ENCODE measurements at regions not wholly inside any gene's neighbourhood (a gene's known extent, or its start where the extent isn't known, plus 50 kb on each side); places are given as distances from the start of the nearest gene placed in this dataset.

GRCh38 chr15:62807539-62808130 lies 234.9 kb upstream of the TPM1 start:
- H3K36me3 ChIP-seq (replicated peaks in 1 of 2; ENCODE audit: control extremely low read depth in 1 of 2, control insufficient read depth in 1 of 2, extremely low read depth in 1 of 2, insufficient read depth in 2 of 2, low read length in 1 of 2), result no peaks in the 10 kb centered on the region
- no peak overlapping the region for H2AFZ ChIP-seq (ENCODE audit: insufficient read depth, low read depth, low read length, poor library complexity, severe bottlenecking)
- TF ChIP-seq CTCF (IDR thresholded peaks at IDR 0.05) (no peak), EZH2 (IDR thresholded peaks at IDR 0.05; ENCODE audit: borderline replicate concordance, insufficient read depth, low read depth, low read length, poor library complexity, severe bottlenecking) (no peak)
- no peaks in the 10 kb centered on the region for H3K9me3 ChIP-seq (ENCODE audit: control extremely low read depth in 1 of 3, control insufficient read depth in 2 of 3, insufficient read depth in 1 of 3, low read length in 2 of 3)
- no peaks in the 10 kb centered on the region for H3K27me3 ChIP-seq (replicated peaks in 1 of 4; ENCODE audit: control extremely low read depth in 1 of 4, control insufficient read depth in 3 of 4, insufficient read depth in 4 of 4, low read length in 3 of 4)
- H3K79me2 ChIP-seq (ENCODE audit: control insufficient read depth, insufficient read depth, low read length), result no peaks in the 10 kb centered on the region
- no peak for DNase-seq
- H3K4me1 ChIP-seq (ENCODE audit: control insufficient read depth in 2 of 2, insufficient read depth in 2 of 2, low read length in 2 of 2), result no peaks in the 10 kb centered on the region
- Mint-ChIP-seq H3K27me3 (peaks cover 4% of the 10 kb centered on the region), H3K4me1 (no peaks in the 10 kb centered on the region), H3K9me3 (ENCODE audit: insufficient read depth) (no peaks in the 10 kb centered on the region), H3K4me3 (no peak overlapping the region), H3K27ac (no peak overlapping the region)
- ChIA-PET POLR2A (no interaction called here), CTCF (interaction anchor here (0.8 to 1.1 kb wide), 3 partner anchors 11 to 20 kb away, joined by 3 to 4 read pairs (median 3); no protein-coding TSS in a partner anchor)
- no peaks in the 10 kb centered on the region for H4K20me1 ChIP-seq (ENCODE audit: control insufficient read depth, insufficient read depth, low read length, poor library complexity, severe bottlenecking)
- H3K9ac ChIP-seq (ENCODE audit: low read length), result no peak overlapping the region
- no peak overlapping the region for H3K27ac ChIP-seq (ENCODE audit: low read length in 2 of 2)
- no peak overlapping the region for H3K4me2 ChIP-seq (replicated peaks; ENCODE audit: low read depth, low read length, poor library complexity, severe bottlenecking)
- 98% methylated on average over 9 of the region's 11 CpGs for WGBS (ENCODE audit: insufficient coverage)
- H3K4me3 ChIP-seq (ENCODE audit: control extremely low read depth in 1 of 5, extremely low read depth in 1 of 5, insufficient read depth in 1 of 5, low read depth in 2 of 5, low read length in 4 of 5), result no peak overlapping the region
- intact Hi-C loops (cut with micrococcal nuclease), result no loop called here
- ATAC-seq (ENCODE audit: low read depth), result no peak

GRCh38 chr15:62809115-62809967 lies 233.2 kb upstream of the TPM1 start:
- H3K4me1 ChIP-seq (ENCODE audit: control insufficient read depth in 2 of 2, insufficient read depth in 2 of 2, low read length in 2 of 2), result no peaks in the 10 kb centered on the region
- 81% methylated on average over 8 of the region's 8 CpGs for WGBS (ENCODE audit: insufficient coverage)
- no peak for DNase-seq
- intact Hi-C loops (cut with micrococcal nuclease), result no loop called here
- CTCF ChIA-PET, result interaction anchor here (0.9 kb wide), 1 partner anchor 8 kb away, joined by 6 read pairs; no protein-coding TSS in a partner anchor
- H3K79me2 ChIP-seq (ENCODE audit: control insufficient read depth, insufficient read depth, low read length), result no peaks in the 10 kb centered on the region
- no peaks in the 10 kb centered on the region for H3K27me3 ChIP-seq (replicated peaks in 1 of 4; ENCODE audit: control extremely low read depth in 1 of 4, control insufficient read depth in 3 of 4, insufficient read depth in 4 of 4, low read length in 3 of 4)
- no peak overlapping the region for H3K27ac ChIP-seq (ENCODE audit: low read length in 2 of 2)
- H4K20me1 ChIP-seq (ENCODE audit: control insufficient read depth, insufficient read depth, low read length, poor library complexity, severe bottlenecking), result no peaks in the 10 kb centered on the region
- no peaks in the 10 kb centered on the region for H3K36me3 ChIP-seq (replicated peaks in 1 of 2; ENCODE audit: control extremely low read depth in 1 of 2, control insufficient read depth in 1 of 2, extremely low read depth in 1 of 2, insufficient read depth in 2 of 2, low read length in 1 of 2)
- H3K9ac ChIP-seq (ENCODE audit: low read length), result no peak overlapping the region
- Mint-ChIP-seq H3K27me3 (peaks cover 4% of the 10 kb centered on the region), H3K9me3 (ENCODE audit: insufficient read depth) (no peaks in the 10 kb centered on the region), H3K4me3 (no peak overlapping the region), H3K4me1 (no peaks in the 10 kb centered on the region), H3K27ac (no peak overlapping the region)
- no peaks in the 10 kb centered on the region for H3K9me3 ChIP-seq (ENCODE audit: control extremely low read depth in 1 of 3, control insufficient read depth in 2 of 3, insufficient read depth in 1 of 3, low read length in 2 of 3)
- ATAC-seq (ENCODE audit: low read depth), result no peak
- TF ChIP-seq EZH2 (IDR thresholded peaks at IDR 0.05; ENCODE audit: borderline replicate concordance, insufficient read depth, low read depth, low read length, poor library complexity, severe bottlenecking) (no peak), CTCF (IDR thresholded peaks at IDR 0.05) (no peak)
- H2AFZ ChIP-seq (ENCODE audit: insufficient read depth, low read depth, low read length, poor library complexity, severe bottlenecking), result no peak overlapping the region
- H3K4me3 ChIP-seq (ENCODE audit: control extremely low read depth in 1 of 5, extremely low read depth in 1 of 5, insufficient read depth in 1 of 5, low read depth in 2 of 5, low read length in 4 of 5), result no peak overlapping the region
- POLR2A ChIA-PET, result no interaction called here
- no peak overlapping the region for H3K4me2 ChIP-seq (replicated peaks; ENCODE audit: low read depth, low read length, poor library complexity, severe bottlenecking)

All from B cell (primary cell).